Right lobe of liver (tissue), 6 donors: ENCODE measurements at regions not wholly inside any gene's neighbourhood (a gene's known extent, or its start where the extent isn't known, plus 50 kb on each side); places are given as distances from the start of the nearest gene placed in this dataset.

ENCODE experiments used
- ATAC-seq, 4 donors: fragments of 200-7000 bp; cut with Tn5 transposase; one replicate each; pipeline ENCODE4 v1.9.1; 2020; ENCODE audit warnings: mild to moderate bottlenecking in 4 of 4, moderate library complexity in 4 of 4
- DNase-seq, 3 donors: peaks; one replicate each; pipeline ENCODE4 v3.0.0-alpha.2; 2020
- H3K27ac ChIP-seq, 3 donors: fragments of 200-600 bp; one replicate each; pipeline ENCODE4 v1.8.0; 2022
- H3K27me3 ChIP-seq, 2 donors: fragments of 200-600 bp; one replicate each; pipeline ENCODE4 v1.8.0; 2022
- H3K36me3 ChIP-seq, 4 donors: fragments of 200-600 bp; sonication (generic) in 1 of 4; one replicate each; pipeline versions ENCODE4 v1.5.1 to v1.8.0; 2017 to 2022; ENCODE audit warnings: control low read depth in 1 of 4
- H3K4me1 ChIP-seq, 4 donors: fragments of 200-600 bp; sonication (generic) in 1 of 4; one replicate each; pipeline versions ENCODE4 v1.5.1 to v1.8.0; 2017 to 2022; ENCODE audit warnings: control low read depth in 1 of 4
- H3K4me3 ChIP-seq, 3 donors: fragments of 200-600 bp; one replicate each; pipeline ENCODE4 v1.8.0; 2022
- H3K9me3 ChIP-seq, 4 donors: fragments of 200-600 bp; sonication (generic) in 1 of 4; one replicate each; pipeline versions ENCODE4 v1.5.1 to v1.8.0; 2017 to 2022; ENCODE audit warnings: control low read depth in 1 of 4
- CTCF ChIP-seq, 4 donors: fragments of 200-600 bp in 3 of 4; fragments of 450-650 bp in 1 of 4; IDR thresholded peaks; one replicate each; pipeline versions ENCODE4 v1.5.1 to v1.8.0; 2016 to 2022; ENCODE audit warnings: antibody characterized with exemption in 4 of 4, mild to moderate bottlenecking in 2 of 4
- POLR2A ChIP-seq: fragments of 450-650 bp; IDR thresholded peaks from one replicate; pipeline ENCODE4 v1.6.1; 2017; ENCODE audit warnings: antibody characterized with exemption, mild to moderate bottlenecking
- WGBS: methylation state at CpG from one replicate; pipeline ENCODE4 v1.1.6; 2018; ENCODE audit warnings: low coverage, low lambda C conversion rate; ENCODE audit not compliant: insufficient coverage; ENCODE audit errors: missing lambda C conversion rate; 5-methylcytosine and 5-hydroxymethylcytosine counted together
- intact Hi-C, 2 donors: fragments of 100-400 bp; cut with DNase I; formaldehyde crosslinking; loops; one replicate each; pipeline versions ENCODE4 v1.11.2 to v1.14.1; 2022
- donor health status: DM: no; HTN: yes; CAD: no.
- donor health status: DM: no; HTN: no; CAD: no.
- donor health status: DM: no; HTN: no; CAD: no.
- donor health status: DM: no; HTN: yes; CAD: no.
- donor health status: DM: no; HTN: yes; CAD: no.

- intact Hi-C loops, result no loop called here
- TF ChIP-seq CTCF (IDR thresholded peaks at IDR 0.05) (no peak), POLR2A (no peak)
- Histone ChIP-seq H3K4me3 (no peak overlapping the region), H3K4me1 (no peaks in the 10 kb centered on the region), H3K27me3 (no peaks in the 10 kb centered on the region), H3K36me3 (no peaks in the 10 kb centered on the region), H3K9me3 (no peaks in the 10 kb centered on the region), H3K27ac (no peak overlapping the region)
- 21% methylated on average over 1 of the region's 1 CpG for WGBS
- no peak for DNase-seq
- no peak for ATAC-seq
Measured at GRCh38 chr4:126742885-126743284, 889.9 kb upstream of the INTU start.

DNA sequence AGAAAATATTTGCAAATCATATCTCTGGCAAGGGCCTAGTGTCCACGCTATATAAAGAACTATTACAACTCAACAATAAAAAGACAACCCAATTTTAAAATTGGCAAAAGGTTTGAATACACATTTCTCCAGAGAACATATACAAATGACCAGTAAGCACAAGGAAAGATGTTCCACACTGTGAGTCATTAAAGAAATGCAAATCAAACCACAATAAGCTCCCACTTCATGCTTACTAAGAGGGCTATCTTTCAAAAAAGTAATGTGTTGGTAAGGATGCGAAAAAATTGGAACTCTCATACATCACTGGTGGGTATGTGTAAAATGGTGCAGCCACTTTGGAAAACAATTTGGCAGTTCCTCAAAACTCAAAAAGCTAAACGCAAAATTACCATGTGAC lies 884.0 kb upstream of the INTU start:
- Histone ChIP-seq H3K4me3 (no peak overlapping the region), H3K4me1 (no peaks in the 10 kb centered on the region), H3K36me3 (no peaks in the 10 kb centered on the region), H3K9me3 (no peaks in the 10 kb centered on the region), H3K27ac (no peak overlapping the region), H3K27me3 (no peaks in the 10 kb centered on the region)
- no peak for DNase-seq
- intact Hi-C loops, result no loop called here
- ATAC-seq, result no peak
- 55% methylated on average over 3 of the region's 3 CpGs for WGBS
- TF ChIP-seq CTCF (IDR thresholded peaks at IDR 0.05) (no peak), POLR2A (no peak)

- intact Hi-C loops, result no loop called here
- WGBS, result 18% methylated on average over 2 of the region's 2 CpGs
- Histone ChIP-seq H3K9me3 (no peaks in the 10 kb centered on the region), H3K27ac (no peak overlapping the region), H3K4me3 (no peak overlapping the region), H3K27me3 (no peaks in the 10 kb centered on the region), H3K4me1 (no peaks in the 10 kb centered on the region), H3K36me3 (no peaks in the 10 kb centered on the region)
- ATAC-seq (no peak), DNase-seq (no peak)
- TF ChIP-seq POLR2A, result no peak
- TF ChIP-seq CTCF (IDR thresholded peaks at IDR 0.05), result no peak
Measured at GRCh38 chr4:126750723-126751122, 882.0 kb upstream of the INTU start.

DNA sequence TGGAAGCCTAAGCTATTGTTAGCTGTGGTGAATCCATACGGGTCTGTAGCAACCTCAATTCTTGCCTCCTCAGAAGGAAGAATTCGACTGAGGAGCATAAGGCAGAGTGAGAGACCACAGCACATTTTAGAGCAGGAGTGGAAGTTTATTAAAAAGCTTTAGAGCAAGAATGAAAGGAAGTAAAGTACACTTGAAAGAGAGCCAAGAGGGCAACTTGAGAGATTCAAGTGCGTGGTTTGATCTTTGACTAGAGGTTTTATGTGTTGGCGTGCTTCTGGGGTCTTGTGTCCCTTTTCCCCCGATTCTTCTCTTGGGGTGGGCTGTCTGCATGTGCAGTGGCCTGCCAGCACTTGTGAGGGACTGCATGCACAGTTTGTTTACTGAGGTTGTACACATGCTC lies 880.6 kb upstream of the INTU start:
- WGBS, result 43% methylated on average over 5 of the region's 5 CpGs
- ATAC-seq, result no peak
- Histone ChIP-seq H3K27ac (no peak overlapping the region), H3K36me3 (no peaks in the 10 kb centered on the region), H3K9me3 (no peaks in the 10 kb centered on the region), H3K27me3 (no peaks in the 10 kb centered on the region), H3K4me3 (no peak overlapping the region), H3K4me1 (no peaks in the 10 kb centered on the region)
- no peak for TF ChIP-seq POLR2A
- no peak for TF ChIP-seq CTCF (IDR thresholded peaks at IDR 0.05)
- DNase-seq, result no peak
- intact Hi-C loops, result no loop called here

- Histone ChIP-seq H3K36me3 (no peaks in the 10 kb centered on the region), H3K27me3 (no peaks in the 10 kb centered on the region), H3K27ac (no peak overlapping the region), H3K4me3 (no peak overlapping the region), H3K4me1 (no peaks in the 10 kb centered on the region), H3K9me3 (no peaks in the 10 kb centered on the region)
- DNase-seq, result no peak
- TF ChIP-seq POLR2A (no peak), CTCF (IDR thresholded peaks at IDR 0.05) (no peak)
- 56% methylated on average over 4 of the region's 4 CpGs for WGBS
- intact Hi-C loops, result no loop called here
- ATAC-seq, result no peak
Measured at GRCh38 chr4:126752702-126753101, 880.1 kb upstream of the INTU start.
